Ovary (tissue), 7 donors: ENCODE measurements at regions not wholly inside any gene's neighbourhood (a gene's known extent, or its start where the extent isn't known, plus 50 kb on each side); places are given as distances from the start of the nearest gene placed in this dataset.

ENCODE experiments used
- DNase-seq, 5 donors: peaks; one replicate each; pipeline ENCODE4 v3.0.0-alpha.2; 2019 to 2020
- H3K27ac ChIP-seq, 2 donors: fragments of 200-600 bp; one replicate each; pipeline versions ENCODE4 v1.5.1 to v1.8.0; 2019 to 2022
- H3K27me3 ChIP-seq: fragments of 200-600 bp; one replicate; pipeline ENCODE4 v1.8.0; 2022
- H3K36me3 ChIP-seq: fragments of 200-600 bp; sonication (generic); one replicate; pipeline ENCODE4 v1.5.1; 2019
- H3K4me1 ChIP-seq: one replicate; pipeline ENCODE4 v1.8.1; 2013; ENCODE audit warnings: mild to moderate bottlenecking, moderate library complexity; ENCODE audit not compliant: insufficient read depth
- H3K4me3 ChIP-seq: fragments of 200-600 bp; sonication (generic); one replicate; pipeline ENCODE4 v1.5.1; 2017
- H3K9me3 ChIP-seq, 2 donors: fragments of 200-600 bp in 1 of 2; sonication (generic) in 1 of 2; one replicate each; pipeline versions ENCODE4 v1.5.1 to v1.8.1; 2013 to 2019; ENCODE audit warnings: mild to moderate bottlenecking in 1 of 2, moderate library complexity in 1 of 2
- CTCF ChIP-seq, 3 donors: fragments of 450-650 bp in 2 of 3; fragments of 200-600 bp in 1 of 3; IDR thresholded peaks; one replicate each; pipeline versions ENCODE4 v1.5.1 to v1.8.0; 2016 to 2022; ENCODE audit warnings: antibody characterized with exemption in 3 of 3, mild to moderate bottlenecking in 1 of 3
- EP300 ChIP-seq: sonication (generic); formaldehyde crosslinking; IDR thresholded peaks from one replicate; pipeline ENCODE4 v1.6.1; 2017; ENCODE audit warnings: antibody characterized with exemption
- POLR2A ChIP-seq: fragments of 450-650 bp; IDR thresholded peaks from one replicate; pipeline ENCODE4 v1.6.1; 2017; ENCODE audit warnings: antibody characterized with exemption, mild to moderate bottlenecking, moderate library complexity
- WGBS, 3 donors: extraction: QIAGEN DNeasy Blood & Tissue Kit in 1 of 3; methylation state at CpG; one replicate each; pipeline versions ENCODE4 v1.1.5 to v1.1.7; 2013 to 2017; 5-methylcytosine and 5-hydroxymethylcytosine counted together
- intact Hi-C, 4 donors: fragments of 100-400 bp; cut with DNase I; formaldehyde crosslinking; loops; one replicate each; pipeline versions ENCODE4 v1.11.0 to v1.15.1; 2022 to 2023
- donor health status: DM: no; HTN: no; CAD: no; lungs with moderate emphysema.
- donor health status: DM: no; HTN: no; CAD: no.
- donor health status: Bipolar disorder and iron deficiency.
- donor health status: DM: no; HTN: no; CAD: no.
- donor health status: DM: yes; HTN: yes; CAD: no.

GRCh38 chr5:148913493-148913892 lies 87.1 kb downstream of the ADRB2 start:
- intact Hi-C loops: no loop called here
- DNase-seq: no peak
- no peaks in the 10 kb centered on the region for H3K36me3 ChIP-seq
- H3K27ac ChIP-seq: no peak overlapping the region
- WGBS, 3 donors: 57 to 70% (median 69%) methylated on average over 5 to 6 of the region's 6 CpGs
- H3K9me3 ChIP-seq: no peaks in the 10 kb centered on the region
- no peaks in the 10 kb centered on the region for H3K4me1 ChIP-seq
- TF ChIP-seq EP300 (no peak), CTCF (IDR thresholded peaks at IDR 0.05) (no peak), POLR2A (no peak)
- no peaks in the 10 kb centered on the region for H3K27me3 ChIP-seq
- H3K4me3 ChIP-seq: no peak overlapping the region

- 27 to 49% (median 47%) methylated on average over 2 of the region's 2 CpGs for WGBS, 3 donors
- H3K4me3 ChIP-seq: no peak overlapping the region
- TF ChIP-seq CTCF (IDR thresholded peaks at IDR 0.05): no peak
- TF ChIP-seq EP300: no peak
- no peak for TF ChIP-seq POLR2A
- no peak for DNase-seq
- H3K9me3 ChIP-seq: no peaks in the 10 kb centered on the region
- H3K4me1 ChIP-seq: no peaks in the 10 kb centered on the region
- H3K36me3 ChIP-seq: no peaks in the 10 kb centered on the region
- no peak overlapping the region for H3K27ac ChIP-seq
- no peaks in the 10 kb centered on the region for H3K27me3 ChIP-seq
- intact Hi-C loops: no loop called here
Observed at GRCh38 chr5:148913985-148914431, 87.6 kb downstream of the ADRB2 start.

- no peaks in the 10 kb centered on the region for H3K36me3 ChIP-seq
- 67 to 76% (median 69%) methylated on average over 7 of the region's 7 CpGs for WGBS, 3 donors
- DNase-seq: no peak
- H3K4me1 ChIP-seq: no peaks in the 10 kb centered on the region
- TF ChIP-seq EP300: no peak
- no peak for TF ChIP-seq POLR2A
- TF ChIP-seq CTCF (IDR thresholded peaks at IDR 0.05): no peak
- intact Hi-C loops: no loop called here
- H3K27me3 ChIP-seq: no peaks in the 10 kb centered on the region
- no peak overlapping the region for H3K4me3 ChIP-seq
- H3K27ac ChIP-seq: no peak overlapping the region
- no peaks in the 10 kb centered on the region for H3K9me3 ChIP-seq
Observed at GRCh38 chr5:148915224-148915817, 88.9 kb downstream of the ADRB2 start.

- Histone ChIP-seq H3K4me1 (no peaks in the 10 kb centered on the region), H3K9me3 (no peaks in the 10 kb centered on the region), H3K27ac (no peak overlapping the region), H3K4me3 (no peak overlapping the region), H3K27me3 (no peaks in the 10 kb centered on the region), H3K36me3 (no peaks in the 10 kb centered on the region)
- intact Hi-C loops: no loop called here
- DNase-seq: no peak
- TF ChIP-seq EP300 (no peak), CTCF (IDR thresholded peaks at IDR 0.05) (no peak), POLR2A (no peak)
- 50 to 72% (median 60%) methylated on average over 2 of the region's 2 CpGs for WGBS, 3 donors
Observed at GRCh38 chr5:148920646-148921288, 94.4 kb downstream of the ADRB2 start.
